ENCODE measurements at regions not wholly inside any gene's neighbourhood (a gene's known extent, or its start where the extent isn't known, plus 50 kb on each side); places are given as distances from the start of the nearest gene placed in this dataset.

DNA sequence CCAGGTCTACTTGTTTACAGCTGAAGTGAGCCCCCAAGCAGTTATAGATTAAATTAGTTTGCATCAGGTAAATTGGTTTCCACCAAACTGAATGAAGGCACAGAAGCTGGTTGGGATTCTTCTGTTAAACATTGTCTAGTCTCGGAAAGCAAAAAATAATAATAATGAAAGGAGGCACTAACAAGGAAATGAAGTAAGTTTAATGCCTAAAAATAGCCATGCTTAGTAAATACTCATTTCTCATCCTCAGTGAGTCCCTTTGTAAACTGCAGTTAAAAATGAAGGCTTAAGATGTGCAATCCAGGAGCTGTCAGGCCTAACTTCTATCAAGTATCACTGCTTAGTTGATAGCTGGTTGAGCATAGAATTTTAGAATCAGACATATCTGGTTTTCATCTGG, 113.5 kb downstream of the BTG1 start:
- no peak for DNase-seq (ENCODE audit: low read depth)

DNA sequence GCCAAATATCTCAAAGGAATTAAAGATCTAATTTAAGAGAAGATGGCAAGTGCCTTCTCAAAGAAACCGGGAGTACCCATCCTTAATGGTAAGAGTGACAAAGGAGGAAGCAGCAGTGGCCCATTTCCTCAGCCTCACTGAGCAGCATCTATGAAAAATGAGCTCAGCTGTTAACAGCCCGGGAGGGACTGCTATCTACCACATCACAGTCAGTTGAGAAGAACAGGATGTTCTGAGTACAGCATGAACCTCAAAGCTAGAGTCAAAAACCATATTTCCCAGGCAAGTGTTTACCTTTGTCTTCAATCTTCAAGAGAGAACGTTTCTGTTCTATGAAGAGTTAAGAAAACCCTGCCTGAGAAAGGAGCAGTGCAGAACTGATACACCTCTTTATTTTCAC, 115.0 kb downstream of the BTG1 start:
- peak; percentile 7 for DNase-seq (ENCODE audit: low read depth)

DNA sequence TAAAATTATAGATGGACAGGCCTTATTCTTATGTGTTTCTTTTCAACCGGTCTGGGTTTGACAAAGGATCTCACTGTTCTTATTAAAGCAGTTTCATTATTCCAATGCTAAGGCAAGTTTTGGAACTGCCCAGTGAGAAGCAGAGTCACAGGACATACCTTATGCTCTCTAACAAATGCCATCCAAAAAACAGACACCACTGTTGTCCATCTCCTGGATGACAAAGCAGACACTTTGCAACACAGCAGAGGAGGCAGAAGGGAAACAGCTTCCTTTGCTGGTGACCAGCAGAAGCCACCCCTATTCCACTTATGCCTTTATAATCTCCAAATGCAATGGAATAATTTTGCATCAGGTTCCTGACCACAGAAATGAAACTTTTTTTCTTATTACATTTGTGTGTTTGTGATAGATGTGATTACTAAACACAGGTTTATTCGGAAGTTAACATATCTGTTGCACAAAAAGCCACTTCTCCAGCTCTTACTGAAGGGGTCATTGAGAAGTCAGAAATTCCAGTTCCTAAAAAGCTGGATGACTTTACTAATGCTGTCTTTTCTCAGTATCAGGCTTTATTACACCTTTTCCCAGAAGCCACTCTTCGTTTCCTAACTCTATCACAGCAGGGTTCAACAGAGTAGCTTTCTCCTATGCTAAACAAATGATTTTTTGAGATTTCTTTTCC, 115.6 kb downstream of the BTG1 start:
- DNase-seq (ENCODE audit: low read depth): no peak

DNA sequence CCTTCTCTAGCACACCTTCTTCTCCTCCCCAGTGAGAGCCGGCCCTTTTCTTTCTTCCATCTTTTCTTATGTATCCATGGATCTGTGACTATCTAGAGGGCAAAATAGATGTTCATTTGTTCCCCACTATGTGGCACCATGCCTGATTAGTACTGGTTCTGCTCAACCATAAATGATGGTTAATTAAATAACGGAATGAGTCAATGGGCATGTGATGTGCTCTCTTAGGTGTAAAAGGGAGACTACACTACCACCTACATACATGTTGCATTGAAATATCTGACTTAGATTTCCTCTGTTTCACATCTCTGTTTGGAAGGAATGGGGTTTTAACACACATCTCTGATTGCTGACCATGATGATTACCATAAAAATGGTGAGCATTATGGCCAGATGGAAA, 116.5 kb downstream of the BTG1 start:
- DNase-seq (ENCODE audit: low read depth): no peak

DNA sequence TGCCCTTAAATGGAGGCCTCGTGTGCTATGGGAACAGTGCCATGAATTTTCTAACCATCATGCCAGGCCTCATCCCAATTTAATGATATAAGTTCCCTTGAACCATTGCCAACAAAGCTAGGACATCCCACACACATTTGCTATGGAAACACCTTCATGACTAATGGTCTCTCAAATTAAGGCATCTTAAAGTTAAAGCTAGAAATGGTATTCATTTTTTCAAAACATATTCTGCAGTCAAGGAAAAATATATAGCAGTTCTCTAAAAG, 117.3 kb downstream of the BTG1 start:
- DNase-seq (ENCODE audit: low read depth): no peak

DNA sequence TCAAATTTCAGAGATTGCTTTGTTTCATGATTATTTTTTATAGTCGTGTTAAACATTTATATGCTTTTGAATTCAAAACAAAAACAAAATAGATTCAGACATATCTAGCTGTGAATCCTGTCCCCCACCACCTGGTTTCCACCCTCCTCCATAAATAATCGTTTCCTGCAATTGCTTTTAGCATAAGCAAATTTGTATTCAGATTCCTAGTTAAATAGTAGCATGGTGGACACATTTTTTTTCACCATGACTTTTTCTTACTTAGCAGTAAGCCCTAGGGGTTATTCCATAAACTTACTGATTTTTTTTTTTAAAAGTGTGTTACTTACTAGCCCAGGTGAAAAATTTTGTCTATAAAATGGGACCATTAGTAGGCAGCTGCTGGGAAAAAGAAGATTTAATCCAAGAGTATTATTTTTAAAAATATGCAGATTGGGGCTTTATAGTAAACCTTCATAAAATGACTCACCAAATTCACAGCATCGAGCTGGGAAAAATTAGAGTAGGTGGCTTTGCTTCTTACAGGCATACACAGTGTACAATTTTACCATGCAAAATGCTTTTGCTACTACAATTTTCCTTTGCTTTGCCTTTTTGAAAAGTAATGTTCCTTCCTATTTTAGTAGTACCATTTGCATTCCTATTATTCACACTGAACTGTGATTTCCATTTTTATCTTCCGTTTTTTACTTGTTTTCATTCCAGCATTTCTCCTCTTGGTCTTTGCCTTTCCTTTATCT, 117.8 kb downstream of the BTG1 start:
- no peak for DNase-seq (ENCODE audit: low read depth)

DNA sequence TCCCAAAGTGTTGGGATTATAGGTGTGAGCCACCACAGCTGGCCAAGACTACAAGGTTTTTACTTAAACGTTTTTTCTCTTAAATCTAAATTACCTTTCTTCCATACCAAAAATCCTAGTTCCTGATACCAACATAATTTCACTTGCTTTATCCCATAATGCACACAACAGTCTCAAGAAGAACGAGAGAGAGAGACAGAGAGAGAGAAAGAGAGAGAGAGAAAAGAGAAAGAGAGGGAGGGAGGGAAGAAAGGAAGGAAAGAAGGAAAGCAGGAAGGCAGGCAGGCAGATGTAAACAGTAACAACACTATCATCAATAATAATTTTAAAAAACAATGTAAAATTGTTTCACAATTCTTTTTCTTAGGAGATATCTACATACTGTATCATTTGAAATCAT, 118.4 kb downstream of the BTG1 start:
- DNase-seq (ENCODE audit: low read depth): no peak

DNA sequence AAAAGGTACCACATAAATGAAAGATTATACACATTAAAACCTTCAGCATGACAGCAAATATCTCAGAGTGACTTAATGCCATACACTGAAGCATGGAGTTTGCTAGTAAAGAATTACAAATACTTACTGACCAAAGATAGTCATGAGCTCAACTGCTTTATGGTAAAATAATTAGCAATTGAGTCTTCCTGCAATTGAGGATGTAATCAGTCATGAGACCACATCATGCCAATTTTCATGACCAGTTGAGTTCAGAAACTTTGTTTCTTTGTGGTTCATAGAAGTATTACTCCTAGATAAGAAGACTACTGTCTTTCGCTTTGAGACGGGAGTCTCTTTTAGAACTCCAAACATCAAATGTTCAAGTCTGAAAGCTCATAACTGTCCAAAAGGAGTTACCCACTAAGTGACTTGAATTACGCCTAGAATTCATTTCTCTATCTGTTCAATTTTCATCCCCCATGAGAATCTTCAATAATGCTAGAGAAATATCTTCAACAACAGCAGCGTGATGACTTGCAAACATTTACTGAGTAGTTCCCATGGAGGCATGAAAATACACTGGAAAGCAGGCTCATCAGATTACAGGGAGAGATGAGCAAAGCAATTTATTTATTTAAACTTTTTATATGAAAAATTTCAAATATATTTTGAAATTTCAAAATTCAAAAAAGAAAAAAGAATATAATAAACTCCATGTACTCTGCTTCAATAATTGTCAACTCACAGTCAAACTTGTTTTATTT, 120.0 kb downstream of the BTG1 start:
- DNase-seq (ENCODE audit: low read depth): no peak

DNA sequence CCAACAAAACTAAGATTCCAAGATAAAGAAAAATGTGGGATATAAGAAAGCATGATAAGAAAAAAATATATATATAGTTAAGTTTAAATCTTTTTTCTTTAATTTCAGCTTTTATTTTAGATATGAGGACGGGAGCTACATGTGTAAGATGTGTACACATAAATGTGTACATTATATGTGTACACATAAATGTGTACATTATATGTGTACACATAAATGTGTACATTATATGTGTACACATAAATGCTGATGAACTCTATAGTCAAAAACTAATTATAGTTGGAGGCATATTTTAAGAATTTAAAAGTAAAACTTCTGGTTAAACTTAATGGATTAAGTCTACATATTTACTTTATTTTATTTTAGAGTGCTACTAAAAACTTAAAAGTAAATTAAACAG, 123.6 kb downstream of the BTG1 start:
- DNase-seq (ENCODE audit: low read depth): no peak

DNA sequence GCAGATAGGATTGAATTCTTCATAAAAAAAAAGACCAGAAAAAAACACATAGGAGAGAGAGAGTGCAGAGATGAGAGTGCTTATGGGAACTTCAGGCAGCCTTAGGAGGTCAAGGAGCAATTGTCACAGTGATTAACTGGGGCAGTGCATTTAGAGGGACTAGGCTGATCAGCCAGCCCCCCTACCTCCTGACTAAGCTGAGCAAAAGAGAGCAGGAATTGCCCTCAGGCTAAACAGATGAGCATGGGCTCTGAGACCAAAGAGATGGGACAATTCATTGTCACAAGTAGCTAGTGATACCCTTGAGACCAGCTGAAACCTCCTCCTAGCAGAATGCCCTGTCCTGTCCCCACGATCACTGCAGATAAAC, 124.0 kb downstream of the BTG1 start:
- no peak for DNase-seq (ENCODE audit: low read depth)

DNA sequence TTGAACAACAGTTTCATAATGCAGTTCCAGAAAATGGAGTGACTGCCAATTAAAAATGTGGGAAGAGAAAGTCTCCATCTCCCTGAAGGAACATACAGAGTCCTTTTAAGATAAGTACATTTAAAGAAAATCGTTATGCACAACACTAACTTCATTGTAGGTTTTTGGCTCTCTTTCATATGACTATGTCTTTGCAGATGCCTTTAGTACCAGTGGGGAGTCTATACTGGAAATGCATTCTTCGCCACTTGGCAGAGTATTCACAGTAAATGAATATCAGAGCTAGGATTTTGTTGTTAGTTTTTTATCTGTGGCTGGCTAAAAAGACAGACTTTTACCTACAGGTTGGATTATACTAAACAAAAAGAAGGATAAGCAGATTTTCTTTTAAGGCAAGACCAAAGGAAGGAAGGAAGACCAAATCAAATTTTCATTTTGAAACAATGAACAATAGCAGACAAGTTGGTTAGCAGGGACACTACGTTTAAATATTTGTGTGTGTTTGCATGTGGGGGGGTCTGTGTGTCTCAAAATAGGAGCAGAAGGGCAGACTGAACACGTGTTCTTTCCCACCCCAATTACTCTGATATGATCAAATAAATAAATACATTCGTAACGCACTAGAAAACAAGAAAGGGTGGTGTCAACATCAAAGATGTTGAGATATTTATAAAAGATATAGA, 124.5 kb downstream of the BTG1 start:
- no peak for DNase-seq (ENCODE audit: low read depth)

DNA sequence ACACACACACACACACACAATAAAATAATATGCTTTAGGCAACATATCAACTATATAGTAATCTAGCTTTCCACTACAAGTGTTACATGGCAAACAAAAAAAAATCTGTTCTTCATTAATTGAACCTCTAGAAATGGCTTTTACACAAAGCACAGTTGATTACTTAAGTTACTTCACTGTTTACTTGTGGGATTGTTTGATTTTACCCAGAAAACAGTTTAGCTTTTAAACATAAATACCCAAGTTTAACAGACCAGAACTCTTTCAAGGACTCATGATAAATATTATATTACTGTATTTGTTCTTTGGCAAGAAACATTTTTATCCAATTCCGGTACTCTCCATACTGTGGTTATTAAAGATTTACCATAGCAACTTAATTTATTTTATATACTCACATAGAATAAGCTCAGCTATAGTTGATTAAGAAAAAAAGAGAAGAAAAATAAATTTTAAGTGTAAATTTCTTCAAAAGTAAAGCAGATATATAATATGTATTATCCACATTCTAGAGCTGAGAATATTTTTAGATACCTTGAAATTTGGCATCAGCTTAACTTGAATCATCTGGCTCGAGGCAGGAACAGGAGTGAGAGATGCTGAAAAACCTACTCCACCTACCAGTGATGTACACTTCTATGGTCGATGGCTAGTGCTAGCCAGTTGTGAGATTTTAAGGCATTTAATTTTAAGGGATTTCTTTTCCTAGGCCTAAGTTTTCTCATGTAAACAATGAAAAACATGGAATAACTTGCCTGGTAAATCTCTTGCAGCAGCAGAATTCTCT, 126.0 kb downstream of the BTG1 start:
- no peak for DNase-seq (ENCODE audit: low read depth)

DNA sequence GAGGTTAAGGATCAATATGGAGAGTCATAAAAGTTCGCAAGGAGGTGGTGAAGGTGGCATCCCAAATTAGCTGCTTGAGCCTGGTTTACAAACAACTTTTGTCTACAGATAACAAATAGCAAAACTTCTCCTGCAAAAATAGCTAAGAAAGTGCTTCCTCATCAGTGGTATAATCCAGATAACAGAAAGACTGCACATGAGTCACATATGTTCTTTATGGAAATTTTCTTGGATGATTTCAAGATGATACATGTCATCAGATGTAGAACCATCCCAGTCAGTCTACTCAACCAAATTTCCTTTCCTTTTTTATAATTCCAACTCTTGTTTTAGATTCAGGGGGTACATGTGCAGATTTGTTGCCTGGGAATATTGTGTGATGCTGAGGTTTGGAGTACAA, 133.0 kb downstream of the BTG1 start:
- DNase-seq (ENCODE audit: low read depth): no peak

DNA sequence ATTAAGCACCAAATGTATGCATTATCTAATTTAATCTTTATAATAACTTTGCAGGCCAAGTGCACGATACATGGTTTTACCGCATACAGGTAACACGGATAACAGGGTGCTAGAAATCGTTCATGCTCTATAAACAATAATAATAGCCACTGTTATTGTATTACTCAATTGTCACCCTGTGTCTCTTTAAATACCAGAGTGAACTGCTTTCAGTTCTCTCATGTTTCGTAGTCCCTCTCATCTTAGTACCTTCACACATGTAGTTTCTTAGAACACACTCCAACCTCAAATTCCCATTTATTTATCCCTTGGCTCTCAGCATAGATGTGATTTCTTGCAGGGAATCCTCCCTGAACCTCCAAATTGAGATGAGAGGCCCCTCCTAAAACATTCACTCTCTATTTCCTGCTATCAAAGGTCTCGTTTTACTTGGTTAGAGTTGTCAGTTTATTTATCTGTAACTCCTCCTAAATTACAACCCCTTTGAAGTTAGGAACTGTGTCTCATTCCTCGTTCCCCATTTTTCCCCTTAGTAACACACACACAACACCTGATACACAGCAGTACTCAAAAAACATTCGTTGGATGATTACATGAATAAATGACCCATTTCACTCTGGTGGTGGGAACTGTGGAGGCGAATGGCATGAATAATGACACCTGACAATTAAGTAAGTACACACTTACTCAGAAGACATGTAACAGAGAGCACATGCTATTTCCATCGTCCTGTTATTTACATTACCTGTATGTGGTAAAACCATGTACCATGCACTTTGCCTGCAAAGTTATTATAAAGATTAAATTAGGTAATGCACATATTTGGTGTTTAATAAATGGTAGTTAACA, 134.6 kb downstream of the BTG1 start:
- no peak for DNase-seq (ENCODE audit: low read depth)

DNA sequence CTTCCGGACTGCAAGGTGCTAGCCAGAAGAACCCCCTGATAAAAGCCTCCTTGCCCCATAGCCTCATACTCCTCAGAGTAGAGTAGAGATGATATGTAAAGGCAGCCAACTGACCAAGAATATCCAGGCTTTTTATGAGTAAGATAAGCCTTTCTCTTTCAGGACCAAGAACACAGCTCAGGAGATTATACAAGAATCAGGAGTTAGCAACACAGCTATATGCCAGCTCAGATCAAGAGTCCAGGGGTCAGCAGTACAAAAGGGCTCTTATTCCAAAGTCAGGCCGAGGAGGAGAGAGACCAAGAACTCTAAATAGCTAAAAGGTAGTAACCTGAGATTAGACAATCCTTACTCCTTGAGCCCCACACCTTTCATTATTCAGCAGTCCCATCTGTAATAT, 135.3 kb downstream of the BTG1 start:
- no peak for DNase-seq (ENCODE audit: low read depth)

DNA sequence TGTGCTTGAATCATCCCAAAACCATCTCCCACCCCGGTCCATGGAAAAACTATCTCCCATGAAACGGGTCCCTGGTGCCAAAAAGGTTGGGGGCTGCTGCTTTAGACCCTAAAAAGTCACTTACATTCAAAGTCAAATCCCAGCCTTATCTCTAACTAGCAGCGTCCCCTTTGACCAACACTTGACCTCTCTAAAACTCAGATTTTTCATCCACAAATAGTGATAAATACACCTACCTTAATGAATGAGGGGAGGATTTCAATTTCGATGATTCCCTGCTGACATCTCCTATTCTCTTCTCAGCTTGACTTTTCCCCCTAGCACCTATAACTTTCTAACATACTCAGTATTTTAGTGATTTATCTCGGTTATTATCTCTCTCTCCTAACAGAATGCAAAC, 137.3 kb downstream of the BTG1 start:
- DNase-seq (ENCODE audit: low read depth): no peak

DNA sequence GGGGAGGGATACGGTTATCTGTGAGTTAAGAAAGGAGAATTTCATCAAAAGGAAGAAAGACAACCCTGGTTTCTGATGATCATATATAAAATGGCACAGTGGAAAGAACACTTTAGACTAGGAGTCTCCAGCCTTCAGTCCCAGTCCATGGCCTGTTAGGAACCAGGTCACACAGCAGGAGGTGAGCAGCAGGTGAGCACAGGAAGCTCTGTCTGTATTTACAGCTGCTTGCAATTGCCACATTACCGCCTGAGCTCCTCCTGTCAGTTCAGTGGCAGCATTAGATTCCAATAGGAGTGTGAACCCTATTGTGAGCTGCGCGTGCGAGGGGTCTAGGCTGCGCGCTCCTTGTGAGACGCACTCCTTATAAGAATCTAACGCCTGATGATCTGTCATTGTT, 137.9 kb downstream of the BTG1 start:
- no peak for DNase-seq (ENCODE audit: low read depth)

DNA sequence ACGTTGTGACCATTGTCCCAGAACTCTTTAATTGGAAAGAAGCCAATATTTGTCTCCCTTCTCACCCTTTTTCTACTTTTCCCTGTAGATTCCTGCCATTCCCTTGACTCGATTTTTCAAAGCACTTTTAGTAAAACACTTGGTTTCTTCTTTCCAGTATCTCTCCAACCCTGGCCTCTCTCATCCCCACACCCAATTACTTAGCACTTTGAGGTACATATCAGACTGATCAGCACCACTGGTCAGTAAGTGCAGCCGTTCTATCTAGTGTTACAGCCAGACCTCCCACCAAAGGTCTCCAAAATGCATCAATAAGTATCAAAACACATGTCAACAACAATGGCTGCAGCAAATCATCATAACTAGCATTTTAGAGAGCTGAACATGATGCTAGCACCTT, 141.9 kb downstream of the BTG1 start:
- DNase-seq (ENCODE audit: low read depth): no peak

DNA sequence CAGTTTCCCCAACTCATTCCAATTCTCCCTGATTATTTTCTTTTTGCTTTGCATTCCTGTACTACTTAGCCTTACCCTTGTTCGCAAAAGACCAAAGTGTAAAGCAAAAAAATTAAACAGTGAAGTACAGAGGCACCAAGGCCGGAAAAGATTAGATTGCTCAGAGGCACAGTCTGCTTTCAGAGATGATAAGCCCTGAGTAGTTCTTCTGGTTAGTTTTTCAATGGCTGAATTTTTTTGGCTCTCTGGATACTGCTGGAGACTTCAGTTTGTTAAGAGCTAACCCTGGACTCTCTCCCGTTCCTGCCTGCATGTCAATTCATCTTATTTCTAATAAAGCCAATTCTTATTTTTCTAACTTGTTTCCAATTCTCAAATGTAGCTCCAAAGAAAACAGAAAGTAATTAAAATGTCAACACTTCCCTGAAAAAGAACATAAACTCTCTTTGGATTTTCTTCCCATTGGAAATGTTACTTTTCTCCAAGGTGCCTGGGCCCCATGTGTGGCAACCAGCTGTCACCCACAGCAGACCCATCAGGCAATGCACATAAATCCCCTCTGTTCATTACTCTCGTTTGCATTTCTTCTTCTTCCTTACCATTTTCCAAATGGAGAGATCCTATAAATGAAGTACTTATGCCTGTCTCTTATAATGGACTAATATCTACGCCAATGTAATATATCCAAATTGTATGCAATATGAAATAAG, 142.8 kb downstream of the BTG1 start:
- no peak for DNase-seq (ENCODE audit: low read depth)

DNA sequence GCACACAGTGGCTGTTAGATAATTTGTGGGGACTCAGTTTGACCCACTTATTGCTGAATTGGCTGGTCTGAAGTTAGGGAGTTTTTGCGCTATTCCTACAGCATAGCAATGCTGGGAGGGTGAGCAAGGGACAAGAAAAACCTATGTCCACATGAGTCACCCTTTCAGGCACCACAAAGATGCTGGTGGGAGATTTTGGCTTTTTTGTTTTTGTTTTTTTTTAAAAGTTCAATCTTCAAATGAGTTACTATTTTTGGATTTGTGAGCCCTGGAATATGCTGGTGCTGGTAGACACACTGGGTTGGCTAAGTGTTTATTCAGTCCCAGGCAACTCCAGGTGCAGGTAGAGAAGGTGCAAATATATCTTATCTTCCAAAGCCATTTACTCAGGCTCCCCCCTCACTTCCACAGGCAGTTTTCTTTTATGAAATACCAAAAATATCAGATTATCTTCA, 143.4 kb downstream of the BTG1 start:
- no peak for DNase-seq (ENCODE audit: low read depth)

DNA sequence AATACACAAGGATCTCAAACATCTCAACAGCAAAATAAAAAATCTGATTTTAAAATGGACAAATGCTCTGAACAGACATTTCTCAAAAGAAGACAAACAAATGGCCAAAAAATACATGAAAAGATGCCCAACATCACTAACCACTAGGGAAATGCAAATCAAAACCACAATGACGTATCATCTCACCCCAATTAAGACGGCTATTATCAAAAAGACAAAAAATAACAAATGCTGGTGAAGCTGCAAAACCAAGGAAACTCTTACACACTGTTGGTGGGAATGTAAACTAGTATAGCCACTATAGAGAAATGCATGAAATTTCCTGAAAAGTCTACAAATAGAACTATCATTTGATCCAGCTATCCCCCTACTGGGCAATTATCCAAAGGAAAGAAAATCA, 145.0 kb downstream of the BTG1 start:
- no peak for DNase-seq (ENCODE audit: low read depth)
